Progenitor cell of endocrine pancreas (in vitro differentiated cells): ENCODE measurements at regions not wholly inside any gene's neighbourhood (a gene's known extent, or its start where the extent isn't known, plus 50 kb on each side); places are given as distances from the start of the nearest gene placed in this dataset.
A peak's percentile ranks its signal among the peaks of the same experiment; 100 is the strongest.

Experiments used
- DNase-seq: peaks from one replicate; pipeline ENCODE4 v3.0.0; 2021; ENCODE audit warnings: low spot score; ENCODE audit not compliant: unreplicated experiment
- H3K27ac Mint-ChIP-seq: 2 replicates; pipeline ENCODE4 v1.8.0; 2021; ENCODE audit warnings: mild to moderate bottlenecking, moderate library complexity, mixed read lengths
- H3K27me3 Mint-ChIP-seq: 2 replicates; pipeline ENCODE4 v1.8.0; 2021; ENCODE audit warnings: mixed read lengths
- H3K36me3 Mint-ChIP-seq: 2 replicates; pipeline ENCODE4 v1.8.0; 2022; ENCODE audit warnings: mixed read lengths; ENCODE audit not compliant: insufficient read depth
- H3K4me1 Mint-ChIP-seq: 2 replicates; pipeline ENCODE4 v1.8.0; 2021; ENCODE audit warnings: low read depth, mixed read lengths
- H3K4me3 Mint-ChIP-seq: 2 replicates; pipeline ENCODE4 v1.8.0; 2021; ENCODE audit warnings: low read depth, mild to moderate bottlenecking, moderate library complexity, mixed read lengths
- H3K9me3 Mint-ChIP-seq: 2 replicates; pipeline ENCODE4 v1.8.0; 2021; ENCODE audit warnings: low read depth, mixed read lengths
- CTCF ChIP-seq: fragments of 200-600 bp; sonication (generic); IDR thresholded peaks from one replicate; pipeline ENCODE4 v1.5.0; 2021; ENCODE audit warnings: antibody characterized with exemption, mild to moderate bottlenecking; ENCODE audit not compliant: unreplicated experiment

- TF ChIP-seq CTCF = peak; percentile 14
- Mint-ChIP-seq H3K27ac (no peak overlapping the region), H3K4me1 (peaks cover 8% of the 10 kb centered on the region), H3K27me3 (peaks cover 67% of the 10 kb centered on the region), H3K36me3 (no peaks in the 10 kb centered on the region), H3K9me3 (no peaks in the 10 kb centered on the region), H3K4me3 (no peak overlapping the region)
- DNase-seq = no peak
These were observed 858.2 kb downstream of the VRK1 start for GRCh38 chr14:97655169-97655948.

GRCh38 chr14:97657609-97658008 lies 860.4 kb downstream of the VRK1 start:
- Mint-ChIP-seq H3K4me3 (no peak overlapping the region), H3K4me1 (peaks cover 2% of the 10 kb centered on the region), H3K36me3 (no peaks in the 10 kb centered on the region), H3K9me3 (no peaks in the 10 kb centered on the region), H3K27ac (no peak overlapping the region), H3K27me3 (peaks cover 65% of the 10 kb centered on the region)
- DNase-seq = no peak
- no peak for TF ChIP-seq CTCF

GRCh38 chr14:97687944-97688630 lies 890.9 kb downstream of the VRK1 start:
- no peak for DNase-seq
- Mint-ChIP-seq H3K9me3 (no peaks in the 10 kb centered on the region), H3K27ac (no peak overlapping the region), H3K36me3 (no peaks in the 10 kb centered on the region), H3K4me3 (no peak overlapping the region), H3K27me3 (no peaks in the 10 kb centered on the region), H3K4me1 (no peaks in the 10 kb centered on the region)
- no peak for TF ChIP-seq CTCF

GRCh38 chr14:97688631-97689336 lies 891.6 kb downstream of the VRK1 start:
- no peak for TF ChIP-seq CTCF
- H3K27me3 Mint-ChIP-seq = no peaks in the 10 kb centered on the region
- H3K4me1 Mint-ChIP-seq = no peaks in the 10 kb centered on the region
- no peak overlapping the region for H3K4me3 Mint-ChIP-seq
- H3K36me3 Mint-ChIP-seq = no peaks in the 10 kb centered on the region
- H3K27ac Mint-ChIP-seq = no peak overlapping the region
- no peaks in the 10 kb centered on the region for H3K9me3 Mint-ChIP-seq
- DNase-seq = no peak

- Mint-ChIP-seq H3K4me1 (no peaks in the 10 kb centered on the region), H3K36me3 (no peaks in the 10 kb centered on the region), H3K27ac (no peak overlapping the region), H3K9me3 (no peaks in the 10 kb centered on the region), H3K4me3 (no peak overlapping the region), H3K27me3 (peaks cover 13% of the 10 kb centered on the region)
- no peak for DNase-seq
- TF ChIP-seq CTCF = no peak
These were observed 894.9 kb downstream of the VRK1 start for GRCh38 chr14:97692084-97692483.
